ENCODE measurements at regions not wholly inside any gene's neighbourhood (a gene's known extent, or its start where the extent isn't known, plus 50 kb on each side); places are given as distances from the start of the nearest gene placed in this dataset.

DNA sequence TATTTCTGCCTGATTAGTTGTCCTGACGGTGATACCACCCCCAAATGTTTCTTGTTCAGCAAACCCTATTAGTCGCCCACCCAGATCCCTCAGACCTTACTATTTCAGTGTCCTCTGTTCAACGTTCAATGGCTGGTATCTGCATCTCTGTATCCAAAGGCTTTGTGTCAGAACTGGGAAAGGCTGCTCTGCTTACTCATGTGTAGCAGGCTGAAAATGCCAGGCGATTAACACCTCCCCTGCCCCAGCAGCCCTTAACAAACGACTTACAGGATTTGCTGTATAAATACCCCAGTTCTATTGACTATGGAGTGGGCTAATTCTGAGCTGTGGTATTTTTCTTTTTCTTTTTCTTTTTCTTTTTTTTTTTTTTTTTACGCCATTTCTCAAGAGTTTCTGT is 415.0 kb downstream of the ZNF674 start:
- TF ChIP-seq, protein P1, sequence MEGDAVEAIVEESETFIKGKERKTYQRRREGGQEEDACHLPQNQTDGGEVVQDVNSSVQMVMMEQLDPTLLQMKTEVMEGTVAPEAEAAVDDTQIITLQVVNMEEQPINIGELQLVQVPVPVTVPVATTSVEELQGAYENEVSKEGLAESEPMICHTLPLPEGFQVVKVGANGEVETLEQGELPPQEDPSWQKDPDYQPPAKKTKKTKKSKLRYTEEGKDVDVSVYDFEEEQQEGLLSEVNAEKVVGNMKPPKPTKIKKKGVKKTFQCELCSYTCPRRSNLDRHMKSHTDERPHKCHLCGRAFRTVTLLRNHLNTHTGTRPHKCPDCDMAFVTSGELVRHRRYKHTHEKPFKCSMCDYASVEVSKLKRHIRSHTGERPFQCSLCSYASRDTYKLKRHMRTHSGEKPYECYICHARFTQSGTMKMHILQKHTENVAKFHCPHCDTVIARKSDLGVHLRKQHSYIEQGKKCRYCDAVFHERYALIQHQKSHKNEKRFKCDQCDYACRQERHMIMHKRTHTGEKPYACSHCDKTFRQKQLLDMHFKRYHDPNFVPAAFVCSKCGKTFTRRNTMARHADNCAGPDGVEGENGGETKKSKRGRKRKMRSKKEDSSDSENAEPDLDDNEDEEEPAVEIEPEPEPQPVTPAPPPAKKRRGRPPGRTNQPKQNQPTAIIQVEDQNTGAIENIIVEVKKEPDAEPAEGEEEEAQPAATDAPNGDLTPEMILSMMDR (IDR thresholded peaks at IDR 0.05), result no peak
- no peak for TF ChIP-seq POLR2A (IDR thresholded peaks at IDR 0.05)
